Nephron progenitor cell (in vitro differentiated cells): ENCODE measurements at regions not wholly inside any gene's neighbourhood (a gene's known extent, or its start where the extent isn't known, plus 50 kb on each side); places are given as distances from the start of the nearest gene placed in this dataset.

ENCODE experiments used
- DNase-seq: peaks from one replicate; pipeline ENCODE4 v3.0.0; 2021
- H3K27ac Mint-ChIP-seq: 2 replicates; pipeline ENCODE4 v1.8.0; 2021; ENCODE audit warnings: mild to moderate bottlenecking, moderate library complexity, mixed read lengths
- H3K27me3 Mint-ChIP-seq: 2 replicates; pipeline ENCODE4 v1.8.0; 2021; ENCODE audit warnings: mild to moderate bottlenecking, low read depth, mixed read lengths; ENCODE audit not compliant: poor library complexity
- H3K36me3 Mint-ChIP-seq: 2 replicates; pipeline ENCODE4 v1.8.0; 2021; ENCODE audit warnings: low read depth, mixed read lengths
- H3K4me1 Mint-ChIP-seq: 2 replicates; pipeline ENCODE4 v1.8.0; 2021; ENCODE audit warnings: mixed read lengths
- H3K4me3 Mint-ChIP-seq: 2 replicates; pipeline ENCODE4 v1.8.0; 2021; ENCODE audit warnings: mild to moderate bottlenecking, moderate library complexity, mixed read lengths
- H3K9me3 Mint-ChIP-seq: 2 replicates; pipeline ENCODE4 v1.8.0; 2021; ENCODE audit warnings: mild to moderate bottlenecking, moderate library complexity, mixed read lengths
- TF ChIP-seq, protein P1 (sequence below): fragments of 200-600 bp; sonication (generic); IDR thresholded peaks from 2 replicates; pipeline ENCODE4 v1.5.0; 2021; ENCODE audit warnings: antibody characterized with exemption

DNA sequence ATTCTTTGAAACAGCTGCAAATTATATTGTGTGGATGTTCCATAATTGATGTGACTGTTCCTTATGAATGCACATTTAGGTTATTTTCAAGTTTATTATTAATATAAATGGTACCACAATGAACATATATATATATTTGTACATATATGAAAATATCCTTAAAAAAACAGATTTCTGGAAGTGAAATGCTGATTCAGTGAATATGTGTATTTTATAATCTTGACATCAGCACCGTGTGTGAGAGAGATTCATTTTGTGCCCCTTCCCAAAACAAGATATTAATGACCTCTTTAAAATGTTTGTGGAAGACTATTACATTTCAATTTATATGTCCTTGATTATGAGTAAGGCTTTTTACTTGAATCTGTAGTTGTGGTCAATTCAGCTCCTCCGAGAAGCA is 75.7 kb upstream of the PTPRT start:
- TF ChIP-seq, protein P1, sequence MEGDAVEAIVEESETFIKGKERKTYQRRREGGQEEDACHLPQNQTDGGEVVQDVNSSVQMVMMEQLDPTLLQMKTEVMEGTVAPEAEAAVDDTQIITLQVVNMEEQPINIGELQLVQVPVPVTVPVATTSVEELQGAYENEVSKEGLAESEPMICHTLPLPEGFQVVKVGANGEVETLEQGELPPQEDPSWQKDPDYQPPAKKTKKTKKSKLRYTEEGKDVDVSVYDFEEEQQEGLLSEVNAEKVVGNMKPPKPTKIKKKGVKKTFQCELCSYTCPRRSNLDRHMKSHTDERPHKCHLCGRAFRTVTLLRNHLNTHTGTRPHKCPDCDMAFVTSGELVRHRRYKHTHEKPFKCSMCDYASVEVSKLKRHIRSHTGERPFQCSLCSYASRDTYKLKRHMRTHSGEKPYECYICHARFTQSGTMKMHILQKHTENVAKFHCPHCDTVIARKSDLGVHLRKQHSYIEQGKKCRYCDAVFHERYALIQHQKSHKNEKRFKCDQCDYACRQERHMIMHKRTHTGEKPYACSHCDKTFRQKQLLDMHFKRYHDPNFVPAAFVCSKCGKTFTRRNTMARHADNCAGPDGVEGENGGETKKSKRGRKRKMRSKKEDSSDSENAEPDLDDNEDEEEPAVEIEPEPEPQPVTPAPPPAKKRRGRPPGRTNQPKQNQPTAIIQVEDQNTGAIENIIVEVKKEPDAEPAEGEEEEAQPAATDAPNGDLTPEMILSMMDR, result no peak
- Mint-ChIP-seq H3K4me1 (no peaks in the 10 kb centered on the region), H3K4me3 (no peak overlapping the region), H3K36me3 (no peaks in the 10 kb centered on the region), H3K27ac (no peak overlapping the region), H3K27me3 (peaks cover 13% of the 10 kb centered on the region), H3K9me3 (no peaks in the 10 kb centered on the region)
- DNase-seq, result no peak

DNA sequence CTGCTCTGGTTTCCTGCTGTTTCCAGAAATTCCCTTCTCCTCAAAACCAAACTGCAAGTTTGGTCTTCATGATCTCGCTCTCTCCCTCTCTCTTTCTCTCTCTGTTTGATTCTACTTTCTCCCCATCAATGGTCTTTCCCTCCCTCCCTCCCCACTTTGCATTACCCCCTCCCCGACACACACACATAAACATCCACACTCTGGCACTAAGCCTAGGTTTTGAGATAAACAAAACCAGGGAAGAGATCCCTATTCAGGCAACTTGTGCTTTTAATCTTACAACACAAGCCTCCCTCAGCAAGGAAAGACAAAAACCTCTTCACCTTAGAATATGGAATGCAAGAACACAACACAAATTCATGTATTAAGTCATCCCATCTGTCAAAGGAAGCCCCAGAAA is 73.5 kb upstream of the PTPRT start:
- Mint-ChIP-seq H3K27me3 (peaks cover 13% of the 10 kb centered on the region), H3K27ac (no peak overlapping the region), H3K9me3 (no peaks in the 10 kb centered on the region), H3K4me3 (no peak overlapping the region), H3K36me3 (no peaks in the 10 kb centered on the region), H3K4me1 (no peaks in the 10 kb centered on the region)
- no peak for DNase-seq
- TF ChIP-seq, protein P1, result no peak

DNA sequence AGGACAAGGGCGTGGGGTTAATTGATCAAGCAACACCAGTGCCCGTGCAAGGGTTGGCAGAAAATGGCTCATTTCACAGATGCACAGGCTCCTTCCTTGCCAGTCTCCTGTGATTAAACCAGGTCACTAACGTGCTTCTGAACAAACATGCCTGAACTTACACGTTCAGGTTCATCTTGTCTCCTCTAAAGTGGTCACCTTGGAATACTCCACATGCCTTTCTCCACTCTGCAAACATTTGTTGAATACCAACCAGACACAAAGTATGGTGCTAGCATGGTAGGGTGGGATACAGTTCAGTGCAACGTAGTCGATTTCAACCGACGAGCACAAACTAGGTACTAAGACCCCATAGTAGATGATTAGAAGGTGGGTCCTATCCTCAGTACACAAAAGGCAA is 72.6 kb upstream of the PTPRT start:
- Mint-ChIP-seq H3K27ac (no peak overlapping the region), H3K36me3 (no peaks in the 10 kb centered on the region), H3K9me3 (no peaks in the 10 kb centered on the region), H3K27me3 (peaks cover 9% of the 10 kb centered on the region), H3K4me3 (no peak overlapping the region), H3K4me1 (no peaks in the 10 kb centered on the region)
- DNase-seq, result no peak
- TF ChIP-seq, protein P1, result no peak

DNA sequence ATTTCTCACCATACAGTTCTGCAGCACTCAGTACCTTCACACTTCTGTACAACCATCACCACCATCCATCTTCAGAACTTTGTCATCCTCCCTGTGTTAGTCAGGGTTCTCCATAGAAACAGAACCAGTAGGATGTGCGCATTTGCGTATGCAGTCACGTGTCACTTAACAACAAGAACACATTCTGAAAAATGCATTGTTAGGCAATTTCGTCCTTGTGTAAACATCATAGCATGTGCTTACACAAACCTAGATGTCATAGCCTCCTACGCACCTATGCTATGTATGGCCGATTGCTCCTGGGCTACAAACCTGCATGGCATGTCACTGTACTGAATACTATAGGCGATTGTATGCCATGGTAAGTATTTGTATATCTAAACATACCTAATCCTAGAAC is 66.2 kb upstream of the PTPRT start:
- Mint-ChIP-seq H3K4me3 (no peak overlapping the region), H3K36me3 (no peaks in the 10 kb centered on the region), H3K9me3 (no peaks in the 10 kb centered on the region), H3K4me1 (no peaks in the 10 kb centered on the region), H3K27me3 (peaks cover 18% of the 10 kb centered on the region), H3K27ac (no peak overlapping the region)
- TF ChIP-seq, protein P1, result no peak
- DNase-seq, result no peak

DNA sequence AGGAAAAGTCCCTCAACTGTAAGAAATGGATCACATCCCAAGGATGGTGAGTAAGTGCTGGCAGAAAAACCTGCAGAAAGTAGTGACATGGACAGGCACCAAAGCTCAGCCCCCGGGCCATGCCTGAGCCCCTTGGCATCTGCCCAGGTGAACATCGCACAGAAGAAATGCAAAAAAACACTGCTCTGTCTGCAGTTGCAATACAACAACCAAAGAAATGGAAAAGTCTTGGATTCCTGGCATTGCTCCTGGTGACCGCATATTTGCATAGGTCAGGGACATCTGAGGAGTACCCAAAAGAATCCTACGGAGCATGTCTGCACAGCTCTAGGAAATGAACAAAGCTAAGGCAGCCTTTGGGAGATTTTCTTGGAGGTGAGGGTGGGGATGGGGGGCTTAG is 63.1 kb upstream of the PTPRT start:
- Mint-ChIP-seq H3K36me3 (no peaks in the 10 kb centered on the region), H3K27me3 (peaks cover 26% of the 10 kb centered on the region), H3K4me1 (no peaks in the 10 kb centered on the region), H3K4me3 (no peak overlapping the region), H3K9me3 (no peaks in the 10 kb centered on the region), H3K27ac (no peak overlapping the region)
- no peak for DNase-seq
- TF ChIP-seq, protein P1, result no peak

DNA sequence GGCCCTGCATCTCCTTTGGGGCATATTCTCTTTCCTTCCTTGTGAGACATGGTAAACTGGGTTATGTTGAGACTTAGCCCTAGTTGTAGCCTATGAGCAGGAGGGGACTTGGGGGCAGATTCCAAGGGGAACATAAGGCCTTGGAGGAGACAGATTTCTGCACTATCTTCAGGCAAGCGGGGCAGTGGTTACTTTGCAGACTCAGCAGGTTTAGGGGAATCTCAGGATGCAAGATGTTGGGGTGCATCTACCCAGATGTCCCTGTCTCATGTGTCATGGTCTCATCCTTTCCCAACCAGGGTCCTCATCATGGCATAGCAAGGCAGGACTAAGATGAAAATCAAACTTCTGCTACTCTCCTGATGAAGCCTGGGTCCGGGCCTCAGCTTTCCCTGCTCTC is 58.6 kb upstream of the PTPRT start:
- Mint-ChIP-seq H3K27me3 (peaks cover 32% of the 10 kb centered on the region), H3K36me3 (no peaks in the 10 kb centered on the region), H3K27ac (no peak overlapping the region), H3K4me3 (no peak overlapping the region), H3K9me3 (no peaks in the 10 kb centered on the region), H3K4me1 (no peaks in the 10 kb centered on the region)
- TF ChIP-seq, protein P1, result no peak
- no peak for DNase-seq
